ENCODE measurements at regions not wholly inside any gene's neighbourhood (a gene's known extent, or its start where the extent isn't known, plus 50 kb on each side); places are given as distances from the start of the nearest gene placed in this dataset.
A peak's percentile ranks its signal among the peaks of the same experiment; 100 is the strongest.

- TF ChIP-seq ARNTL (CRISPR knock-in tag; IDR thresholded peaks at IDR 0.05; ENCODE audit: borderline replicate concordance, low read depth) (no peak), ZNF565 (CRISPR knock-in tag; conservative IDR thresholded peaks at IDR 0.05; ENCODE audit: low read depth) (no peak), CSDC2 (CRISPR knock-in tag; IDR thresholded peaks at IDR 0.05) (0 out of 2 replicates have a peak, but pooled peaks have one; percentile 68), ZFP3 (CRISPR knock-in tag; IDR thresholded peaks at IDR 0.05) (0 out of 2 replicates have a peak, but pooled peaks have one; percentile 26), ESRRG (CRISPR knock-in tag; IDR thresholded peaks at IDR 0.05) (no peak), SNAI2 (CRISPR knock-in tag; IDR thresholded peaks at IDR 0.05) (no peak), ISL1 (CRISPR knock-in tag; IDR thresholded peaks at IDR 0.05) (peak; percentile 86), TSHZ2 (CRISPR knock-in tag; IDR thresholded peaks at IDR 0.05) (no peak), TCF4 (CRISPR knock-in tag; IDR thresholded peaks at IDR 0.05; ENCODE audit: borderline replicate concordance) (peak; percentile 57; the same call in 1 of the 2 replicates), POU6F1 (CRISPR knock-in tag; IDR thresholded peaks at IDR 0.05; ENCODE audit: borderline replicate concordance, low read depth) (no peak), PPARA (CRISPR knock-in tag; IDR thresholded peaks at IDR 0.05; ENCODE audit: borderline replicate concordance) (no peak), PATZ1 (CRISPR knock-in tag; IDR thresholded peaks at IDR 0.05; ENCODE audit: borderline replicate concordance) (no peak; the same call in 1 of the 2 replicates), RARB (CRISPR knock-in tag; IDR thresholded peaks at IDR 0.05) (no peak; the same call in 1 of the 2 replicates), TOX (CRISPR knock-in tag; IDR thresholded peaks at IDR 0.05; ENCODE audit: borderline replicate concordance) (peak; percentile 76)
These were observed 66.3 kb downstream of the MAT2B start for GRCh38 chr5:163571744-163572143.

Data from SK-N-SH treated with all-trans-retinoic acid at 6 μM for 48 hours (cell line).